HG02642 (cell line): ENCODE measurements at regions not wholly inside any gene's neighbourhood (a gene's known extent, or its start where the extent isn't known, plus 50 kb on each side); places are given as distances from the start of the nearest gene placed in this dataset.

ENCODE experiments used
- ATAC-seq: cut with Tn5 transposase; IDR thresholded peaks from one replicate; pipeline ENCODE4 v1.9.1; 2021; ENCODE audit warnings: mild to moderate bottlenecking; ENCODE audit not compliant: unreplicated experiment, poor library complexity

DNA sequence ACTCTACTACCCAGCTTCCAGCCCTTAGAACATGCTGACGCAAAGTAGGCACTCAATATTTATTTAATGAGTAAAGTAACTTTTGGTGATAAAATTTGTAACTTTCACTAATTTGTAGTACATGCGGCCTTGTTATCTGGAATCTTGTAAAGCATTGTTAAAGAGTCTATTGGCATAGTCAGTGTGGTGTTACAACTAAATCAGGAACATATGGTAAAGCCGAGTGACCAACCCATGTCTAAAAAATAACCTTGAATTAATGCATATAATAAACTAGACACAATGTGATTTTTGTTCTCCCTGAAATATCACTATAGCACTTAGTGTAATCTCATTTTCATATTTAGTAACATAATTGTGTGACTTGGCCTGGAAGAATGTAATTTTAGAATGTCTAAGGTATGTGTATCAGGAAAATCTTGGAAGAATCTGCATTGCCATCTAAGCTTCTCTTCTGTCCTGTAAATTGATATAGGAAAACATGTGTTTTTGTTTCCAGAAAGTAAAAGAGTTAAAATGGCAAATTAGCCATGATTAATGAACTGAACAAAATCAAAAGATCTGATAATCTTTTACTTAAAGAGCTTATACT lies 256.7 kb upstream of the GNAI1 start:
- ATAC-seq, result no peak

DNA sequence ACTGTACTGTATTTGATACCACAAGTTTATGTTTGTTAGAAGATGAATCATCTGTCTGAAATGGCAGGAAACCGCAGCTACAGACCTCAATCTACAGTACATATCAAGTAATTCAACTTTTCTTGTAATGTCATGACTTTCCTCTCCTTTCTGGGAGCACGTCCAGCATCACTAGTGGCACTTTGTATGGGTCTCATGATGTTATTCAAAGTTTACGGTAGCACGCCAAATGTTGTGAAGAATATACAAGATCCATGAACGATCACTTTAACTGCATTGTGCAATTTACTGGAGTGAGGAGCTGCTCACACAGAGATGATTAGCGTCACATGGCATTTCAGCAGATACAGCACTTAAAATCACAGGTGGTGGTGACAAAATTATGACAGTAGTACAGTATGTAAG lies 257.8 kb upstream of the GNAI1 start:
- ATAC-seq, result no peak

DNA sequence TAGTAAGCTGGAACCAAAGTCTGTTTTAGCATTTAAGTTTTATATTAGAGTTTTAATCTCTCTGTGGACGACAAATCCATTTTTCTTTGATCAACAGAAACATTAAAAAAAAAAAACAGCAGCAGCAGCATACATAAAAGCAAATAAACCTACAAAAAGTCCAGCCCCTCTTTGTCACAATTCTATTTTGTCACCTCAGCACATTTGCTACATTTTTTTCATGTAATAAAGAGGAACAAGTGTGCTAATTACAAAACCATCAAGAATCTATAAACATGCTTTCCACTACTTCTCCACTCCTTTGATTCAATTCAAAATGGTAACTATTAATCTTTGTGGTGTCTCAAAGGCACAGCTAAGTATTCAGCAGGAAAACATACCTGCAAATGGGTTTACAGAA lies 259.8 kb upstream of the GNAI1 start:
- ATAC-seq, result no peak

DNA sequence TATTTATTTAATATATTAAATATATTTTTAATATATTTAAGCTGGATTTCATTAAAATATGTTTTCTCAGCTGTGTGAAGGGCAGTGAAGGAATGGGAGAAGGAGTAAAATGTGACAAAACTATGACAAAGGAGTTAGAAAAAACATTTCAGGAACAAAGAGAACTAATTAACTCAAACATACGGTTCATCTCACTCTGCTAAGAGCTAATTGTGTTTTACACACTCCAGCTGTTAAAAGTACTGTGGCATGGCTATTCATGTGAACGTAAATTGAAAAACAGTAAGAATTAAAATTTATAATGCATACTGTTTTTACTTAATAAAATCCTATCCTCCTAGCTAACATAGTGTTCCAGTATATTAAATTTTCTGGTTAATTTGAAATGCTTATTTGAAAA lies 262.5 kb upstream of the GNAI1 start:
- ATAC-seq, result no peak

DNA sequence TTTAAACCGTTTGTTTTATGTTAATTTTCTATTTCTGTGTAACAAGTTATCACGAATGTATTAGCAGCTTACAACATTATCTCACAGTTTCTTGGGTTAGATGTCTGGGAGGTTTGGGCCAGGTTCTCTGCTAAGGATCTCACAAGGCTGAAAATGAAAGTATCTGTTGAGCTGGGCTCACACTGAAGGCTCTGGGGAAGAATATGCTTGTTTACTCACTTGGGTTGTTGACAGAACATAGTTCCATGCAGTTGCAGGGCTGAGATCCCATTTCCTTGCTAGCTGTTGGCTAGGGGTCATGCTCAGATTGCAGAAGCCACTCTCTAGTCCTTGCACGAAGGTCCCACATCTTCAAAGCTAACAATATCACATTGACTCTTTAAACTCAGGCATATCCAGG lies 266.6 kb upstream of the GNAI1 start:
- ATAC-seq, result no peak

DNA sequence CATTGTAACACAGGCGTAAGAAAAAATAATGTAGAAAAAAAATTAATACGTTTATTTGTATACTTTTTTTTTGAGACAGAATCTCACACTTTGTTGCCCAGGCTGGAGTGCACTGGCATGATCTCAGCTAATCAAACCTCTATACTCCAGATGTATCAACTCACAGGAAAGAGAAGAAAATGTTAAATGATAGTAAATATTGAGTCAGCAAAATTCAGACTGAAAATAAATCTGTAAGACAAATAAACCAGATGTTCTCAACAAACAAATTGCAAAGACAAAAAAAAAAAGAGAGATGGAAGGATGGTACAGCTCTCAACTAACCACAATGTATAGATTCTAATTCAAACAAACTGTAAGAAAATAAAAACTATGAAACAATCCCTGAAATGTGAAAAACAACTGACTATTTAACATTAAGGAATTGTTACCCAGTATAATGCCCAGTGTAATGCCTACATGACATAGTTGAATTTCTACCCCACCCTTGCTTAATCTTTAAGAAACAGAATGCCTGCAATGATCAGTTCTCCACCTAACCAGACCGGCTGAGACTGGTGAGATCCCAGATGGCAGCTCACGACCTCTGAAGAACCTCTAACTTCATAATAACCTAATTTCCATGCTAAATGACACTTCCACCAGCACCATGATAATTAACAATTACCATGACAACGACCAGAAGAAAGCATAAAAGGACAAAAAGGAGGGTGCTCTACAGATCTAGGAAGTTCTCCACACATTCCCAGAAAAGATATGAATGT lies 272.0 kb upstream of the GNAI1 start:
- ATAC-seq, result no peak

DNA sequence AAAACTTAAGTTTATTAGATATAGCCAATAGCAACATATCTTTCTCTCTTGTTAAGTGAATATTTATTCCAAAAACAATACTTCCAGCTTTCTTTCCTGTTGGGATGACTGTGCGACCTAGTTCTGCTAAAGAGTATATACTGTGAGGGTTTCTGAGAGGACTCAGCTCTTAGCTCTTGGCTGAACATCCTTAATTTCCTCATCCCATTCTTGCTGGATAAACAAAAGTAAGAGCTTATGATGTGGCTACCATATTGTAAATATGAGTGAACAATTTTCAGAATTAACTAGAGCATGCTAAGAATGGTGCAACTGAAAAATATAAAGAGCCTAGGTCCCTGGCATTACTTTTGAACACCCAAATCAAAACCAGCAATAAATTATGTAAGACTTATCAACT lies 279.5 kb upstream of the GNAI1 start:
- ATAC-seq, result no peak

DNA sequence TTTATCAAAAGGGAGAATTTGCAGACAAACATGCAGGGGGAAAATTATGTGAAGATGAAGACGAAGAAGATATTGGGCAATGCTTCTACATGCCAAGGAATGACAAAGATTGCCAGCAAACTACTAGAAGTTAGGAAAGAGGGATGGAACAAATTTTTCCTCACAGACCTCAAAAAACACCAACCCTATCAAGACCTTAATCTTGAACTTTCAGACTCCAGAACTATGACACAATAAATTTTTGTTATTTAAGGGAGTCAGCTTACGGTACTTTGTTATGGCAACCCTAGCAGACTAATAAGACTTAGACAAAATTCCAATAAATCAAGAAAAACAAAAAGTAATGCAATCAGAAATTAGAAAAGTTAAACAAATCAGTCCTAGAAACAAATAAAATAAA lies 280.0 kb upstream of the GNAI1 start:
- ATAC-seq, result no peak

DNA sequence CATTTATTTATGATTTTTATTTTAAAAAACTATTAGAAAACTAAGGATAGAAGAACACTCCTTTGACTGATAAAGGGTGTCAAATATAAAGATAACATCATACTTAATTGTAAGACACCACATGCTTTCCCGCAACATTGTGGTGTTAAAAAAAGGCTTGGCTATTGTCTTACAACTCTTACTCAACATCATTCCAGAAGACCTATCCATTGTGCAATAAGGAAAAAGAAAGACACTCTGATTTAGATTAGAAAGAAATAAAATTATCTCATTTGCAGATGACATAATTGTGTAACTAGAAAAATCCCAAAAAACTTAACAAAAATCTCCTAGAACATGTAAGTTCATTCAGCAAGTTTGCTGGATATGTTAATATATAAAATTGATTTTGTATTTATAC lies 296.7 kb upstream of the GNAI1 start:
- ATAC-seq, result no peak

DNA sequence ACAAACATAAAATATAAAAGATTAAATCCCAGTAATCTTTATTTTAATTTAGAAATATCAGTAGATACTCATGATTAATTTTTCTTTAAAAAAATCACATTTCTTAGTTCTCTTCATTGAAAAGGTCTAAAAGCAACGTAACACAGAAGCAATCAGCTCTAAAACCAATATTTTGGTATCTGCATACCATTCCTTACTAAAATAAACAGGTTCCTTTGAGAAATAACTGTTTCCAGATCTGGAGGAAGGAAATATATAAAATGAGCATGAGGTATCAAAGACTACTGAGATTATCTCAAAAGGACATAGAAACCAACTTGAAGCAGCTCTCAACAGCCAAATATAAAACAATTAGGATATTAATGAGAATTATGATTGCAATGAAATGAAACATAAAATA lies 301.0 kb upstream of the GNAI1 start:
- no peak for ATAC-seq

DNA sequence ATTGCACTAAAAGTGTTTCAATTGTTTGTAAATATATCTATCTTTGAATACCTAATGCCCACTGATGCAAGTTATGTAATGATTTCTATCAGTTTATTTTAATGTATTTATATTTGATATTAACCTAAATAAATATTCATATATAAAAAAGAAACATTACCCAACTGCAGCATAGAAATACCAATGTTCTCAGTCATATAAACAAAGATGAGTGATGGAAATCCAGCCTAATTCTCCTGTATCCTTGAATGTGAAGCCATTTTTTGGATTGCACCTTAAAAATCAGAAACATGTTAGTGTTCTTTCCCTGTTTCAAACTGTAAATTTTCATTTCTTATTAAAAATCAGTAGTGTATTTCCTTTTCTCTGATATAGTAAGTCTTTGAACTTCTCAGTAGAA lies 305.8 kb upstream of the GNAI1 start:
- ATAC-seq, result no peak

DNA sequence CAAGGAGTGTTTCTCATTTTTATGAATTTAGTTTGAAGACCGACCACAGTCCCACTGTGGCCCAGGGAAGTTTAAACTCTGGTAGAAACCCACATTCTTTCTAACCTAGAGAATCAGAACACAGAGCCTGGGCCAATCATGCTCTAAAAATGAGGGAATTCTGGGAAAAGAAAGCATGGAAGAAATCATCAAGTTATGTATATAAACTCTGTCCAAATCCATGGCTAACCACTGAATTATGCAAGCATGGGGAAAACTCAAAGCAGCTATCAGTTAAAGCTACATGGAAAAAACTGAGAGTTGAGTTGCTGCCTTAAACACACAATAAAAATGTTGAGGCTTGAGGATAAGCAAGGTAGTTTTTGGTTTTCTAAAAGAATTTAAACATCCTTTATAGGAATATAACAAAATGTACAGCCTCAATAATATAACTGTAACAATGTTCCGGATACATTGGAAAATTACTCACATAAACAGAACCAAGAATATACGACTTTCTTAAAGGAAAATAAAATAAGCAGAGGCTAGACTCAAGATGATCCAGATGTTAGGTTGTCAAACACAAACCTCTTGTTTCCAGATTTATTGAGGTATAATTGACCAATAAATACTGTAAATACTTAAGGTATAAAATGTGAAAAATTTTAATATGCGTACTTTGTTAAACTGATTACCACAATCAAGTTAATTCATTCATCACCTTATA lies 311.2 kb upstream of the GNAI1 start:
- no peak for ATAC-seq

DNA sequence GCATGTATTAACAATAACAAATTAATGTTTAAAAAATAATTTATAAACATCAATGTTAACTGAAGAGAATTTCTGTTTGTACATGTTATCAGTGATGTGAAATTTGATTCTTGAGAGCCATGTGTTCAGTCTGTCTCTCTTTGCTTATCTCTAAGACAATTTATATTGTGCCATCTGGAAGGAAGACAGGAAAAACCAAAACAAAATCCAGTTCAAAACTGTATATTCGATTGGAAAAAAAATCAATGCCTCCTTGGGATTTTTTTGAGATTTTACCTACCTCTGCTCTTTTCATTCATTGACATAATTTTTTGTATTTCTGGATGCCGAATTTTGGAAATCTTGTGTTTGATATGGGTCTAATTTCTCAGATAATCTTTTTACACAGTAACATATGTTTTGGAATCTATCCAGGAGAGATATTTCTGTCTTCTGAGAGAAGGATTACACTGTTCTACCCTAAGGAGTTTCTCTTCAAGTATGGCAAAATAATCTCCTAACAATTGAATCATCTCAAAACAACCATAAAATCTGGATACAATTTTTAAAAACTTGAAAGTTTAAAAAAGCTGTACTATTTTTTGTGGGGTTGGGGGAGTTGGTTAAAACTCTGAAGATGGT lies 311.9 kb upstream of the GNAI1 start:
- ATAC-seq, result no peak

DNA sequence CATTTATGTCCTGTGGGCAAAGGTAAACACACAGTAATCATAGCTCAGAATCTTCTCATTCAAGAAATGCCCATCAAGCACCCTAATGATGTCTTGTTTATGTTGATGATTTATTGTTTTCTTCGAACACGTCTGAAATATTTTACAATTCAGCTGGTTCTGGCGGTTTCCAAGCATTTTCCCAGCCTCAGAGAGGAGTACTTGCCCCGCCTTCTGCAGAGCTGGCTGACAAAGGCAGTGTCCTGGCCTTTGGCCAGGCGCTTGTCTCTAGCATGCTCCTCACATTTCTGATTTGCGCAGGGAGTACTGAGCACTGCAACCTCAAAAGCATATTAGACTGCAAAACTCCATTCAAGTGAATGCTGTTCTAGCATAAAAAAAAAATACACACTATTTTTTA lies 314.2 kb upstream of the GNAI1 start:
- no peak for ATAC-seq

DNA sequence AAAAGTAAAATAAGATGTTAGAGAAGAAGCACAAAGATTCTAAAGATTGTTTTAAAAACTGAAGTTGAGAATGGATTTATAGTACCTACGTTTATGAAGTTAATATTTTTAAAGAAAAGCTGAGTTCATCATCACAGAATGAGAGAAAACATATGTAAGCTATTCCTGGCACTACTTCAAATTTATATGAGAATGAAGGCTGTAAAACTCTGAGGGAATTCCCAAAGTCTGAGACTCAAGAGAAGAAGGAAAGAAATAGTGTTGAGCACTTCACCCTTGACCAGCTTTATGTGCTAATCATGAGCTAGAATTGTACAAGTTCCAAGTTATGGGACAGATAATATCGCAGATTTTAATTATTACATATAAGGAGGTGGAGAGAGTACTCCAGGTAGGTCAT lies 323.7 kb upstream of the GNAI1 start:
- ATAC-seq, result no peak

DNA sequence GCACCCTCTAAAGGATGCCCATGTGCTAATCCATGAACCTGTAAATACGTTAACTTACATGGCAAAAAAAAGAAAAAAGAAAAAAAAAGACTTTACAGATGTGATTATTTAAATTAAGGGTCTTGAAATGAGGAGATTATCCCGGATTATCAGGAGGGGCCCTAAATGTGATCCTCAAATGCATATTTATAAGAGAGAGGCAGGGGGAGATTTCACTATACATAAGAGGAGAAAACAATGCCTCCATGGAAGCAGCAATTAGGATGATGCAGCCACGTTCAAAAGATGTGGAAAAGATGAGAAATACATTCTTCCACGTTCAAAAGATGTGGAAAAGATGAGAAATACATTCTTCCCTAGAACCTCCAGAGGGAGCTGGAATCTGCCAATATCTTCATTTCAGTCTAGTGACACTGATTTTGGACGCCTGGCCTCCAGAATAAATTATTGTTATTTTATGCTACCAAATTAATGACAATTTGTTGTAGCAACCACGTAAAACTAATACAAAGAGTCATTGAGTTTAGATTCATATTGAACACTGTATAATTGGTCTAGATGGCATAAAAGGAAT lies 328.4 kb upstream of the GNAI1 start:
- ATAC-seq, result no peak

DNA sequence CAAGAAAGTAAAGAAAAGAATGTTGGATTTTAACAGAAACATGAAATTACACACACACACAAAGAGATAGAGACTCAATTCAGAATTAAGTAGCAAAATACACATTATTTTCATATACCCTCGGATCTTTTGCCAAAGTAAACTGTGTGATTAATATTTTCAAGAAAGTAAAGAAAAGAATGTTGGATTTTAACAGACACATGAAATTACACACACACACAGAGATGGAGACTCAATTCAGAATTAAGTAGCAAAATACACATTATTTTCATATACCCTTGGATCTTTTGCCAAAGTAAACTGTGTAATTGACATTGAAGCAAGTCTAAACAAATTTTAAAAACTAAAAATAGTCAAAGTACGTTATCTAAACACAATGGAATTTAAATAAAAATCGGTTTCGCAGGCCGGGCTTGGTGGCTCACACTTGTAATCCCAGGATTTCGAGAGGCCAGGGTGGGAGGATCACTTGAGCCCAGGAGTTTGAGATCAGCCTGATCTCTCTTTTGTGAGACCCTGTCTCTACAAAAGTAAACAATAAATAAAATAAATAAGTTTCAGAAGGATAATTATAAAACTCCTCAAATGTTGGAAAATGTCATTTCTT lies 337.3 kb upstream of the MAGI2 start:
- no peak for ATAC-seq

DNA sequence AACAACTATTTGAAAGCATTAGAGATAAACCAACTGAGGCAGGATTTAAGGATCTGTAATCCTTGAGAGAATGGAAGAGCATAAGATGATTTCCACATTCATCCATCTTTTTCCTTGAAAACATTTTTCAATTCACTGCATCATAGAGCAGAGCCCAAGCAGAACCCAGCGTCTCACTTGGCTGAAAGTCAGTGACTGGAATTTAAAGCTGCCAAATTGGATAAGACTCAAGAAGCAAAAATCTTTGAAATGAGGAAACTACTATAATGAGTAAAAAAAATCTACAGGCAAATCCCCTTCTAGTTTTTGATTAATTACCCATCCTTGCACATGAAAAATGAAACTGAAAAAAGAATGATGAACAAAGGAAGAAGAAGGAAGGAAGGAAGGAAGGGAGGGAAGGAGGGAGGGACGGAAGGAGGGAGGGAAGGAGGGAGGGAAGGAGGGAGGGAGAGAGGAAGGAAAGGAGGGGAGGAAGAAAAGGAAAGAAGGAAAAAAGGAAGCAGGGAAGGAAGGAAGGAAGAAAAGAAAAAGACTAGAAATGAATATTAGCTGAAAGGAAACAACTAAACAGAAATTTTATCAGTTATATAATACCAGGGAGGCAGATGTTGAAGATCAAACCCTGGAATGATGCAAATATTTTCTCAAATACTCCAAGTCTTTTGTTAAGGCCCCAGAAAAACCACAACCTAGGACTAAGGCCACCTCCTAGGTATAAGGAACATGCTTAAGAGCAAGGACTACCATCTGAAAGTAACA lies 336.3 kb upstream of the MAGI2 start:
- ATAC-seq, result no peak

DNA sequence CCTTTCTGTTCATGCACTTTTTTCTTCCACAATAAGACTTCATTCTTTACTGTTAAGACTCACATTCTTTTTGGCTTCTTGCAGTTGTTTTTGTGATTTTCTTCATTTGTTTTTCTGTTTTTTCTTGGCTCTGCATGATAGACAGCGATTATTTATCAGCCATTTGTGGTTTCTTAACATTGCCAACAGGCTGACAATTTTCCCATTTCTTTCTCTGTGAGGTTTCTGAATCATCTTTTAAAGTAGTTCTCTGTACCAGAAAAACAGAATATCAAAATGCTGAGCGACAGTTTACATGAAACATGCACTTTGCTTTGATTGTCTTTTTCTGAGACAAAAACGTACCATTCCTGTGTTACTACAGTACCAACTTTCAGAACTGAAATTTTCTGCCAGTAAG lies 334.2 kb upstream of the MAGI2 start:
- no peak for ATAC-seq

DNA sequence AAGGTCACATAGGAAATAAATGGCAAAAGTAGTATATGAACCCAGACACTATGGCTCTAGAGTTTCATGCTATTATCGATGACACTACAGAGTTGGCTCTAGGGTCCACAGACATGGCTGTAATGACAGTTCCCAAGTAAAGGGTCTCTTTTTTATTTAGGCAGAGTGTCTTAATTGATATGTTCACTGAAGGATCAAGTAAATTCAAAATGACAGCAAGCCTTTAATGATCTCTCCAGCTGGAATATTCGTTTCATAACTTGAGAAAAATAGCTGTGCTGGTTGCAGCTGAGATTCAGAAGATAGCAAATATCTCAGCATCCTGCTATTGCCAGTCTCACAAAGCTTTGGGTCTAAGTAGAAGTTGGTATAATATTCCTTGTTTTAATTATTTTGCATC lies 333.6 kb upstream of the MAGI2 start:
- no peak for ATAC-seq
